ENCODE measurements at regions not wholly inside any gene's neighbourhood (a gene's known extent, or its start where the extent isn't known, plus 50 kb on each side); places are given as distances from the start of the nearest gene placed in this dataset.
"Not testable (repeated sequence)": the region's sequence is repeated elsewhere in the genome, so short reads cannot be mapped to it uniquely, and the experiment has no call there.

DNA sequence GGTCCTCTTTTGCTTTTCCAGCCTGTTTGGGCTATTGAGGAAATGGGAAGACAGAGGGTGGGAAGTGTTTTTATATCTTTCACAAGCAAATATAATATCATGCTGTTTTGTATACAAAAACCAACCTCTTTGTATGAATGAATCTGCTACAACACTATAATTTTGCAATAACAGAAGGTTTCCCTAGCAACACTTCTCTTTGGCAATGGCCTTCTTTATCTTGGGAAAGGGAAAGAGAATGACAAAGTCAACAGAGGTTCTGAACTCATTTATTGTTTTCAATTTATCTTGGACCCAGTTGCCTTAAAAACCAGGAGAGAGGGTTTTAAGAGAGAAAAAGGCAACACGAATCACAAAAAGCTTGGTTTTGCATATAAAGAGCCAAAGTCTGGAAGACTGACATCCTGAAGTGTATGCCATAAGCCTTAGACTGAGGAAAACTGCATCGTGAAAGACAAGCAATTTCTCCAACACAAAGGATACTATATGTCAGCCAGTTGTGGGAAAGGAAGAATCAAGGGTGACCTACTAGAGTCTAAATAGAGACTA lies 121.8 kb upstream of the FAM241A start:
- Histone ChIP-seq H3K36me3 (ENCODE audit: control insufficient read depth, insufficient read depth, low read length) (no peaks in the 10 kb centered on the region), H3K4me1 (ENCODE audit: control insufficient read depth, insufficient read depth, low read length) (no peaks in the 10 kb centered on the region), H3K9me3 (ENCODE audit: control insufficient read depth, low read length) (no peaks in the 10 kb centered on the region), H3K27ac (ENCODE audit: insufficient read depth, low read depth, low read length, poor library complexity, severe bottlenecking) (no peak overlapping the region), H3K4me3 (ENCODE audit: insufficient read depth, low read depth, low read length) (no peak overlapping the region), H3K27me3 (ENCODE audit: control insufficient read depth, insufficient read depth, low read length, poor library complexity, severe bottlenecking) (no peaks in the 10 kb centered on the region)
- 64 to 69% methylated on average over 2 of the region's 2 CpGs for WGBS, 2 experiments

DNA sequence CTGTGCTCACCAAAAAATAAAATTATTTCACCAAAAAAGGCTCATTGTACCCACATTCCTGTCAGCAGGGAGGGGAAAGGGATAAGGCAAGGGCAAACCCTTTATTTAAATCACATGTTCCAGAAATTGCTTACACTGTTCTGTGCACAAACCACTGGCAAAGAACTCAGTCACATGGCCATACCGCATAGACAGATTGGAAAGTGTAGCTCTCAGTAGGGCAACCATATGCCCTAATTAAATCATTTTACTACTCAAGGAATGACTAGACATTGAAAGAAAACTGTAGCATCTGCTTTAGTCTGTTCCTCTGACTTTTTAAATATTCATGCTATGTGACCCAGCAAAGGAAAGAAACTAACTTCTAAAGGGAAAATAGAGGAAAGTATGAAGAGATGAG lies 119.2 kb upstream of the FAM241A start:
- Histone ChIP-seq H3K4me1 (ENCODE audit: control insufficient read depth, insufficient read depth, low read length) (no peaks in the 10 kb centered on the region), H3K27ac (ENCODE audit: insufficient read depth, low read depth, low read length, poor library complexity, severe bottlenecking) (no peak overlapping the region), H3K4me3 (ENCODE audit: insufficient read depth, low read depth, low read length) (no peak overlapping the region), H3K36me3 (ENCODE audit: control insufficient read depth, insufficient read depth, low read length) (no peaks in the 10 kb centered on the region), H3K27me3 (ENCODE audit: control insufficient read depth, insufficient read depth, low read length, poor library complexity, severe bottlenecking) (no peaks in the 10 kb centered on the region), H3K9me3 (ENCODE audit: control insufficient read depth, low read length) (no peaks in the 10 kb centered on the region)
- 90 to 94% methylated on average over 1 of the region's 1 CpG for WGBS, 2 experiments

- Histone ChIP-seq H3K9me3 (ENCODE audit: control insufficient read depth, low read length) (no peaks in the 10 kb centered on the region), H3K4me1 (ENCODE audit: control insufficient read depth, insufficient read depth, low read length) (no peaks in the 10 kb centered on the region), H3K27ac (ENCODE audit: insufficient read depth, low read depth, low read length, poor library complexity, severe bottlenecking) (no peak overlapping the region), H3K27me3 (ENCODE audit: control insufficient read depth, insufficient read depth, low read length, poor library complexity, severe bottlenecking) (no peaks in the 10 kb centered on the region), H3K36me3 (ENCODE audit: control insufficient read depth, insufficient read depth, low read length) (no peaks in the 10 kb centered on the region), H3K4me3 (ENCODE audit: insufficient read depth, low read depth, low read length) (no peak overlapping the region)
- WGBS, 2 experiments: 86 to 89% methylated on average over 8 of the region's 8 CpGs
Observed at GRCh38 chr4:112029771-112030171, 115.5 kb upstream of the FAM241A start.

GRCh38 chr4:112031712-112032328 lies 113.4 kb upstream of the FAM241A start:
- Histone ChIP-seq H3K4me3 (ENCODE audit: insufficient read depth, low read depth, low read length) (no peak overlapping the region), H3K9me3 (ENCODE audit: control insufficient read depth, low read length) (no peaks in the 10 kb centered on the region), H3K36me3 (ENCODE audit: control insufficient read depth, insufficient read depth, low read length) (no peaks in the 10 kb centered on the region), H3K27me3 (ENCODE audit: control insufficient read depth, insufficient read depth, low read length, poor library complexity, severe bottlenecking) (no peaks in the 10 kb centered on the region), H3K27ac (ENCODE audit: insufficient read depth, low read depth, low read length, poor library complexity, severe bottlenecking) (no peak overlapping the region), H3K4me1 (ENCODE audit: control insufficient read depth, insufficient read depth, low read length) (no peaks in the 10 kb centered on the region)
- 53 to 77% methylated on average over 2 of the region's 6 CpGs for WGBS, 2 experiments

- no peaks in the 10 kb centered on the region for H3K4me1 ChIP-seq (ENCODE audit: control insufficient read depth, insufficient read depth, low read length)
- 37 to 43% methylated on average over 2 of the region's 3 CpGs for WGBS, 2 experiments
- no peak overlapping the region for H3K27ac ChIP-seq (ENCODE audit: insufficient read depth, low read depth, low read length, poor library complexity, severe bottlenecking)
Observed at GRCh38 chr4:112036886-112037285, 108.4 kb upstream of the FAM241A start.

GRCh38 chr4:112038861-112039260 lies 106.4 kb upstream of the FAM241A start:
- Histone ChIP-seq H3K27me3 (ENCODE audit: control insufficient read depth, insufficient read depth, low read length, poor library complexity, severe bottlenecking) (no peaks in the 10 kb centered on the region), H3K4me1 (ENCODE audit: control insufficient read depth, insufficient read depth, low read length) (no peaks in the 10 kb centered on the region)
- WGBS, 2 experiments: 90 to 95% methylated on average over 2 of the region's 2 CpGs

More at GRCh38 chr4:112036886-112037285, 108.4 kb upstream of the FAM241A start:
- no peaks in the 10 kb centered on the region for H3K9me3 ChIP-seq (ENCODE audit: control insufficient read depth, low read length)
- no peaks in the 10 kb centered on the region for H3K27me3 ChIP-seq (ENCODE audit: control insufficient read depth, insufficient read depth, low read length, poor library complexity, severe bottlenecking)
- H3K4me3 ChIP-seq (ENCODE audit: insufficient read depth, low read depth, low read length): no peak overlapping the region
- H3K36me3 ChIP-seq (ENCODE audit: control insufficient read depth, insufficient read depth, low read length): no peaks in the 10 kb centered on the region

GRCh38 chr4:112049119-112049518 lies 96.1 kb upstream of the FAM241A start:
- not testable (repeated sequence) for H3K4me3 ChIP-seq (ENCODE audit: insufficient read depth, low read depth, low read length); H3K36me3 ChIP-seq (ENCODE audit: control insufficient read depth, insufficient read depth, low read length); H3K4me1 ChIP-seq (ENCODE audit: control insufficient read depth, insufficient read depth, low read length); H3K27ac ChIP-seq (ENCODE audit: insufficient read depth, low read depth, low read length, poor library complexity, severe bottlenecking); H3K9me3 ChIP-seq (ENCODE audit: control insufficient read depth, low read length); H3K27me3 ChIP-seq (ENCODE audit: control insufficient read depth, insufficient read depth, low read length, poor library complexity, severe bottlenecking)
- WGBS, 2 experiments: 94% methylated on average over 3 of the region's 3 CpGs

More at GRCh38 chr4:112038861-112039260, 106.4 kb upstream of the FAM241A start:
- Histone ChIP-seq H3K36me3 (ENCODE audit: control insufficient read depth, insufficient read depth, low read length) (no peaks in the 10 kb centered on the region), H3K9me3 (ENCODE audit: control insufficient read depth, low read length) (no peaks in the 10 kb centered on the region), H3K27ac (ENCODE audit: insufficient read depth, low read depth, low read length, poor library complexity, severe bottlenecking) (no peak overlapping the region), H3K4me3 (ENCODE audit: insufficient read depth, low read depth, low read length) (no peak overlapping the region)

DNA sequence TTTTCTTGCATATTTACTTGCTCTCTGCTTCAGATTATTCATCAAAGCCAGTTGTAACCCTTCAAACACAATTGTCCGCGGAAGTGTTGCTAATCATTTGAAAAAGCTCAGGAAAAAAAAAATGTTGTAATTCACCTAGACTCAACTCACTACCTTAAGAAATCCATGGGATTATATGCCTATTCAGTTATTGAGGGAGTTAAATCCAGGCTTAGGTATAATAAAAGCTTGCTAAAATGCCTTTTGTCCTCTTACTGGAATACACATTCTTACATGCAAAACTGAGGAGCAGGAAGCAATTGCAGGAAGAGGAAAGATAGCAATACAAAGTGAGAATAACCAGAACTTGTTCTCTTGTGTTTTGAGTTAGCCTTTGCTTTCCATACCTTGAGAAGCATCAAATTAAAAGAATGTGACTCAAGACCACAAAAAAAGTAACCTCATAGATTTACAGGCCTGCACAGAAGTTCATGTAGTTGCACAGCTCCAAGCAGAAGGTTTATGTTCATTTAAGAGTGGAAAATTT lies 91.4 kb upstream of the FAM241A start:
- Histone ChIP-seq H3K27ac (ENCODE audit: insufficient read depth, low read depth, low read length, poor library complexity, severe bottlenecking) (no peak overlapping the region), H3K9me3 (ENCODE audit: control insufficient read depth, low read length) (no peaks in the 10 kb centered on the region), H3K36me3 (ENCODE audit: control insufficient read depth, insufficient read depth, low read length) (no peaks in the 10 kb centered on the region), H3K4me3 (ENCODE audit: insufficient read depth, low read depth, low read length) (no peak overlapping the region), H3K27me3 (ENCODE audit: control insufficient read depth, insufficient read depth, low read length, poor library complexity, severe bottlenecking) (no peaks in the 10 kb centered on the region), H3K4me1 (ENCODE audit: control insufficient read depth, insufficient read depth, low read length) (no peaks in the 10 kb centered on the region)
- WGBS, 2 experiments: 81 to 95% methylated on average over 2 of the region's 2 CpGs

DNA sequence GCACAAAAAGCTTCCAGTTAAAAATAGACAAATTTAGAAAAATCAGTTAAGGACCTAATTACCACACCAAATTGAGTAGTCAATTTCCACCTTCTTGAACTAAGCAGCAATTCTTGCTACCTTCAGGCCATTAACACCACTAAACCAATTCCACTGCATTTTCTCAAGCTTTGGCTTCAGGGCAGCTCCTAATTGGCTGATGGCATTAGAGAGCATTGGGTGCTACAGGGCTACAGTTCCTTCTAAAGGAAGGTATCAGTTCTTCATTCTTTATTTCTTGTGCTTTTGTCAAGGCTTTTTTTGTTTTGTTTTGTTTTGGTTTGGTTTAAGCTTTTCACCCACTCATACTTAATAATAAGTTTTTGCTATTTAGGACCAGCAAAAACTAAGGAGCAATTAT lies 90.2 kb upstream of the FAM241A start:
- Histone ChIP-seq H3K27ac (ENCODE audit: insufficient read depth, low read depth, low read length, poor library complexity, severe bottlenecking) (no peak overlapping the region), H3K4me1 (ENCODE audit: control insufficient read depth, insufficient read depth, low read length) (no peaks in the 10 kb centered on the region), H3K27me3 (ENCODE audit: control insufficient read depth, insufficient read depth, low read length, poor library complexity, severe bottlenecking) (no peaks in the 10 kb centered on the region), H3K9me3 (ENCODE audit: control insufficient read depth, low read length) (no peaks in the 10 kb centered on the region), H3K36me3 (ENCODE audit: control insufficient read depth, insufficient read depth, low read length) (no peaks in the 10 kb centered on the region), H3K4me3 (ENCODE audit: insufficient read depth, low read depth, low read length) (no peak overlapping the region)

DNA sequence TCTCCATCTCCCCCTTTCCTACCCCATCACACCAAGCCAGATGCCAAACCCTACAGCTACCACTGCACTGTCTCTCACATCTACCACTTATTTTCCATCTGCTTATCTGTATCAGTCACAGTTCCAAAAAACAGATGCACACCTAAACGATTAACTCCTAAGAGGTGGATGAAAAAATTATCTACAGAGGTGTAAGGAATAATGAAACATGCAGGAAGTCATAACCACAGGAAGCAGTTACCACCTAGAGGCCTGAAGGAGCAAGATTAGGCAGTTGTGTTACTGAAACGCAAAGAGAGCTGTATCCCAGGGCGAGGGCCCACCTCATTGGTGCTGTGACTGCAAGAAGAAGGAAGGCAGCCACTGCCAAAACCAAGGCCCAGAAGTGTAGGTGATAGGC lies 87.8 kb upstream of the FAM241A start:
- WGBS, 2 experiments: 92 to 94% methylated on average over 3 of the region's 3 CpGs
- no peaks in the 10 kb centered on the region for H3K4me1 ChIP-seq (ENCODE audit: control insufficient read depth, insufficient read depth, low read length)
- no peaks in the 10 kb centered on the region for H3K9me3 ChIP-seq (ENCODE audit: control insufficient read depth, low read length)
- H3K36me3 ChIP-seq (ENCODE audit: control insufficient read depth, insufficient read depth, low read length): no peaks in the 10 kb centered on the region
- no peak overlapping the region for H3K27ac ChIP-seq (ENCODE audit: insufficient read depth, low read depth, low read length, poor library complexity, severe bottlenecking)
- no peaks in the 10 kb centered on the region for H3K27me3 ChIP-seq (ENCODE audit: control insufficient read depth, insufficient read depth, low read length, poor library complexity, severe bottlenecking)
- no peak overlapping the region for H3K4me3 ChIP-seq (ENCODE audit: insufficient read depth, low read depth, low read length)
